KMS-11 (cell line): ENCODE measurements at regions not wholly inside any gene's neighbourhood (a gene's known extent, or its start where the extent isn't known, plus 50 kb on each side); places are given as distances from the start of the nearest gene placed in this dataset.

ENCODE experiments used
- H2AFZ ChIP-seq: fragments of 200-600 bp; sonication (generic); 2 replicates; pipeline ENCODE4 v1.6.1; 2016; ENCODE audit warnings: antibody characterized with exemption, mixed run types, low read depth
- H3K27ac ChIP-seq: fragments of 200-600 bp; sonication (generic); 2 replicates; pipeline ENCODE4 v1.6.1; 2016; ENCODE audit warnings: mild to moderate bottlenecking, mixed run types
- H3K27me3 ChIP-seq: fragments of 200-600 bp; sonication (generic); 2 replicates; pipeline ENCODE4 v1.6.1; 2017; ENCODE audit warnings: mild to moderate bottlenecking, low read depth, mixed run types, moderate library complexity; ENCODE audit not compliant: insufficient read depth
- H3K36me3 ChIP-seq: fragments of 200-600 bp; sonication (generic); 2 replicates; pipeline ENCODE4 v1.6.1; 2017; ENCODE audit warnings: mild to moderate bottlenecking, mixed run types; ENCODE audit not compliant: insufficient read depth
- H3K4me1 ChIP-seq: fragments of 200-600 bp; sonication (generic); 2 replicates; pipeline ENCODE4 v1.6.1; 2016; ENCODE audit warnings: mild to moderate bottlenecking, low read depth, mixed run types; ENCODE audit not compliant: poor library complexity, severe bottlenecking
- H3K4me2 ChIP-seq: fragments of 200-600 bp; sonication (generic); 2 replicates; pipeline ENCODE4 v1.7.0; 2016; ENCODE audit warnings: mild to moderate bottlenecking, mixed run types
- H3K4me3 ChIP-seq: fragments of 200-600 bp; sonication (generic); IDR thresholded peaks from 2 replicates; pipeline ENCODE4 v1.6.1; 2017; ENCODE audit warnings: low read depth, low read length, mixed read lengths; ENCODE audit not compliant: insufficient read depth
- H3K79me2 ChIP-seq: fragments of 200-600 bp; sonication (generic); 2 replicates; pipeline ENCODE4 v1.6.1; 2016; ENCODE audit warnings: low read depth, mixed run types; ENCODE audit not compliant: insufficient read depth
- H3K9ac ChIP-seq: fragments of 200-600 bp; sonication (generic); 2 replicates; pipeline ENCODE4 v1.6.1; 2016; ENCODE audit warnings: mild to moderate bottlenecking, mixed run types
- H4K20me1 ChIP-seq: fragments of 200-600 bp; sonication (generic); 2 replicates; pipeline ENCODE4 v1.6.1; 2016; ENCODE audit warnings: mild to moderate bottlenecking, mixed run types; ENCODE audit not compliant: insufficient read depth
- TF ChIP-seq, protein P1 (sequence below): fragments of 200-600 bp; sonication (generic); conservative IDR thresholded peaks from 2 replicates; pipeline ENCODE4 v1.6.1; 2017; ENCODE audit warnings: low read depth, mild to moderate bottlenecking, antibody characterized with exemption, low read length, moderate library complexity, mixed read lengths

DNA sequence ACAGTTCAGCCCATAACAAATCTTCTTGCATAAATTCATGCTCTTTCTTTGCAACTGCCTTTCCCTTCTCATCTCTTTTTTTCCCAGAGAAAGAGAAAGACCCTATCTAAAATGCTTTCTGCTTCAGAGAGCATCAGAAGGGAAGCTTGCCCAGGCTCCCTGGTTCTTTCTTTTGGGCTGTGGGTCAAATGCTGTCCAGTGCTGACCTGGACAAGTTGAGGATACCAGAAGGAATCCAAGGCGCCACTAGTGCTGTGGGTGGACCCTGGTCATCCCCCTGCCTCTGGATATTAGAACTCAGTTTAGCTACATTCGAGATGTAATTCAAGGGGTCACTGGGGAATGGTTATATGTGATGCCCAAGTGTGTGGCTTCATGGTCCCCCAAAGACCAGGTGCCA, 411.6 kb downstream of the RPS24 start:
- no peaks in the 10 kb centered on the region for H4K20me1 ChIP-seq
- H3K36me3 ChIP-seq, result no peaks in the 10 kb centered on the region
- H3K4me1 ChIP-seq, result no peaks in the 10 kb centered on the region
- no peak overlapping the region for H3K4me3 ChIP-seq
- TF ChIP-seq, protein P1, sequence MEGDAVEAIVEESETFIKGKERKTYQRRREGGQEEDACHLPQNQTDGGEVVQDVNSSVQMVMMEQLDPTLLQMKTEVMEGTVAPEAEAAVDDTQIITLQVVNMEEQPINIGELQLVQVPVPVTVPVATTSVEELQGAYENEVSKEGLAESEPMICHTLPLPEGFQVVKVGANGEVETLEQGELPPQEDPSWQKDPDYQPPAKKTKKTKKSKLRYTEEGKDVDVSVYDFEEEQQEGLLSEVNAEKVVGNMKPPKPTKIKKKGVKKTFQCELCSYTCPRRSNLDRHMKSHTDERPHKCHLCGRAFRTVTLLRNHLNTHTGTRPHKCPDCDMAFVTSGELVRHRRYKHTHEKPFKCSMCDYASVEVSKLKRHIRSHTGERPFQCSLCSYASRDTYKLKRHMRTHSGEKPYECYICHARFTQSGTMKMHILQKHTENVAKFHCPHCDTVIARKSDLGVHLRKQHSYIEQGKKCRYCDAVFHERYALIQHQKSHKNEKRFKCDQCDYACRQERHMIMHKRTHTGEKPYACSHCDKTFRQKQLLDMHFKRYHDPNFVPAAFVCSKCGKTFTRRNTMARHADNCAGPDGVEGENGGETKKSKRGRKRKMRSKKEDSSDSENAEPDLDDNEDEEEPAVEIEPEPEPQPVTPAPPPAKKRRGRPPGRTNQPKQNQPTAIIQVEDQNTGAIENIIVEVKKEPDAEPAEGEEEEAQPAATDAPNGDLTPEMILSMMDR, result no peak
- no peaks in the 10 kb centered on the region for H3K79me2 ChIP-seq
- H3K9ac ChIP-seq, result no peak overlapping the region
- no peak overlapping the region for H3K4me2 ChIP-seq
- no peaks in the 10 kb centered on the region for H3K27me3 ChIP-seq
- no peak overlapping the region for H3K27ac ChIP-seq
- H2AFZ ChIP-seq, result no peak overlapping the region

DNA sequence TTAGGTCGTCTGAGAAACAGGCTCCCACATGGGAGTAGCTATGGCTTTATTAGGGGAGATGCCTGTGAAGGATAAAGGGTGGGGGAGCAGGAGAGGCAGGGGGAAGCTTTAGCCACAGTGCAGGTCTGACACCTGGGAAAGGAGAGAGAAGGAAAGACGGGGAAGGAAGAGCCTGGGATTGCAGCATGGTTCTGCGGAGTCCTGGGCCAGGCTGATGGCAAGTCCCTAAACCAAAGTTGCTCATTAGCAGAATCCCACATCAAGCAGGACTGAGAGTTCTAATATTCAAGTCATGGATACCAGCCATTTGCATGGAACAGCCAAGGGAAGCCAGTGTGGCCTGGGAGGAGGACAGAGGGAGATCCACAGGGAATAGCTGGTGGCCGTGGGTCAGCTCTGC, 414.8 kb downstream of the RPS24 start:
- Histone ChIP-seq H3K9ac (no peak overlapping the region), H3K36me3 (no peaks in the 10 kb centered on the region), H3K4me3 (no peak overlapping the region), H3K27ac (no peak overlapping the region), H3K4me2 (no peak overlapping the region), H2AFZ (no peak overlapping the region), H3K79me2 (no peaks in the 10 kb centered on the region), H4K20me1 (no peaks in the 10 kb centered on the region), H3K27me3 (no peaks in the 10 kb centered on the region), H3K4me1 (no peaks in the 10 kb centered on the region)
- TF ChIP-seq, protein P1, result no peak

DNA sequence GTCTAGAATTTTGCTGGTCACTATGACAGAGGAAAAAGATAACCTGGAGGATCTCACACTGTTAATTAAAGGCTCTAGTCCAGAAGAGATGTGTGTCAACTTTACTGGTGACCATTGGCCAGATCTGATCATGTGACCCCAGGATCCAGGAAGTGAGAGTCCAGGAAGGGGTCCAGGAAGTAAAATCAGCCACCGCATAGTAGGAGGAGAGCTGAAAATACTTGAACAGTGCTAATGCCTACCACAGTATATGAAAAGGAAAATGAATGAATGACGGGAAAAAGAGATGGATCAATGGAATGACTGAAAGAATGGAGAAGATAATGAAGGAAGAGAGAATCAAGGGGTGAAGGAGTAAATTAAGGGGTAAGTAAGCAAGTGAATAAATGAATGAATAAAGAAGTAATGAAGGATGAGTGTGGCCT, 415.3 kb downstream of the RPS24 start:
- no peaks in the 10 kb centered on the region for H3K27me3 ChIP-seq
- no peak overlapping the region for H3K4me2 ChIP-seq
- H2AFZ ChIP-seq, result no peak overlapping the region
- no peaks in the 10 kb centered on the region for H4K20me1 ChIP-seq
- H3K9ac ChIP-seq, result no peak overlapping the region
- H3K4me3 ChIP-seq, result no peak overlapping the region
- no peaks in the 10 kb centered on the region for H3K79me2 ChIP-seq
- no peaks in the 10 kb centered on the region for H3K4me1 ChIP-seq
- TF ChIP-seq, protein P1, result no peak
- H3K36me3 ChIP-seq, result no peaks in the 10 kb centered on the region
- no peak overlapping the region for H3K27ac ChIP-seq

DNA sequence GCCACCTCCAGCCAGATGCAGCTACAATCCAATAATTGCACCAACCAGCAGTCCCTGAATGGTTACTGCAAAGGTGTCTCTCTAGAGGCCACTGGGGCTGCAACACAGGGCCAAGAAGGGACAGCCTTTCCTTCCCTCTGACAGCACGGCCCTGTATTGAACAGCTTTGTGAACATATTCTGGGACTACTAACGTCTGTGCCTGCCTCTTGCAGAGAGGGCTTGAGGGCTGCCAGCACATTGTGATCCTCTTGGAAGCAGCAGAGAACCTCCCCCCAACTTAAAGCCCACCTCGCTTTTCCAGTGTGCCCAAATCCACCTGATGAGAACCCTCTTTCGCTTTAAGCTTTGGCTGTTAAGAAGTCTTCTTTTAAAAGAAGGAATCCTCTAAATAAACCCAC, 415.9 kb downstream of the RPS24 start:
- Histone ChIP-seq H3K4me2 (no peak overlapping the region), H3K79me2 (no peaks in the 10 kb centered on the region), H3K36me3 (no peaks in the 10 kb centered on the region), H4K20me1 (no peaks in the 10 kb centered on the region), H3K27ac (no peak overlapping the region), H3K9ac (no peak overlapping the region), H3K27me3 (no peaks in the 10 kb centered on the region), H2AFZ (no peak overlapping the region), H3K4me1 (no peaks in the 10 kb centered on the region), H3K4me3 (no peak overlapping the region)
- TF ChIP-seq, protein P1, result no peak
